Lung (tissue), 11 donors: ENCODE measurements at regions not wholly inside any gene's neighbourhood (a gene's known extent, or its start where the extent isn't known, plus 50 kb on each side); places are given as distances from the start of the nearest gene placed in this dataset.

Source experiments
- ATAC-seq: fragments of 200-7000 bp; cut with Tn5 transposase; one replicate; pipeline ENCODE4 v1.9.1; 2020; ENCODE audit warnings: moderate number of reproducible peaks; ENCODE audit not compliant: insufficient read depth, low FRiP score
- DNase-seq, 3 donors: peaks; one replicate each; pipeline ENCODE4 v3.0.0-alpha.2; 2013 to 2017
- H3K27ac ChIP-seq, 2 donors: one replicate each; pipeline ENCODE4 v1.5.1; 2013; ENCODE audit warnings: mild to moderate bottlenecking in 2 of 2, moderate library complexity in 2 of 2, control low read depth in 1 of 2, inconsistent platforms in 1 of 2, low read depth in 1 of 2, low read length in 1 of 2
- H3K27me3 ChIP-seq, 3 donors: one replicate each; pipeline ENCODE4 v1.5.1; 2013; ENCODE audit warnings: low read length in 2 of 3; ENCODE audit not compliant: control insufficient read depth in 3 of 3, insufficient read depth in 3 of 3
- H3K36me3 ChIP-seq, 4 donors: one replicate each; pipeline ENCODE4 v1.5.1; 2013; ENCODE audit warnings: low read length in 4 of 4, mild to moderate bottlenecking in 1 of 4, moderate library complexity in 1 of 4; ENCODE audit not compliant: control insufficient read depth in 4 of 4, insufficient read depth in 4 of 4
- H3K4me1 ChIP-seq, 5 donors: one replicate each; pipeline ENCODE4 v1.5.1; 2013; ENCODE audit warnings: low read length in 5 of 5, mild to moderate bottlenecking in 2 of 5, moderate library complexity in 1 of 5; ENCODE audit not compliant: control insufficient read depth in 5 of 5, insufficient read depth in 5 of 5
- H3K4me3 ChIP-seq: one replicate; pipeline ENCODE4 v1.5.1; 2013; ENCODE audit warnings: mild to moderate bottlenecking, control low read depth, moderate library complexity
- H3K9ac ChIP-seq, 2 donors: one replicate each; pipeline ENCODE4 v1.5.1; 2013; ENCODE audit warnings: low read length in 2 of 2, control low read depth in 1 of 2; ENCODE audit not compliant: insufficient read depth in 1 of 2
- H3K9me3 ChIP-seq, 4 donors: one replicate each; pipeline ENCODE4 v1.5.1; 2013; ENCODE audit warnings: low read length in 3 of 4, mild to moderate bottlenecking in 1 of 4, moderate library complexity in 1 of 4; ENCODE audit not compliant: control insufficient read depth in 4 of 4, insufficient read depth in 3 of 4
- WGBS, 2 donors: extraction: QIAGEN DNeasy Blood & Tissue Kit; methylation state at CpG; one replicate each; pipeline ENCODE4 v1.1.7; 2013; 5-methylcytosine and 5-hydroxymethylcytosine counted together
- TF ChIP-seq, protein P1 (sequence below): IDR thresholded peaks from 2 replicates; pipeline ENCODE4 v1.5.1; 2012; ENCODE audit warnings: mild to moderate bottlenecking; ENCODE audit errors: control extremely low read depth, extremely low read depth
- donor health status: control.
- donor health status: control.
- donor health status: Bipolar disorder and iron deficiency.
- donor health status: healthy.
- donor health status: DM: yes; HTN: yes; CAD: no.

DNA sequence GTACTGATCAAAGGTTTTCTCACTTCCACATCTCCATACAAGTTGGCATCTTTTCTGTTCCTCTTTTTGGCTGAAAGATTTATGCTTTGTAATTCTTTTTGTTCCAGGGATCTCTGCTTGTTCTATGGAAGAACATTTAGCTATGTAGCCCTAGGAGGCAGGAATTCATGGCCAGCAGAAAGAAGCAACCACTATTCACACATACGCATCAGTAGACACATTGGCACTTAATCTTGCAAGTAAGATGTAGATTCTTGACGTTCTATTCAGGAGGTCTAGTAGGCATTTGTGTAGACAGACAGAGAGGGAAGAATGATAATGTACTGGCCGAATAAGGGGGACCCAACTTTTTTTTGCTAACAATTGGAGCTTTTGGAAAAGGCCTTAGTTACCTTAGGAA, 336.0 kb downstream of the NUF2 start:
- H3K4me1 ChIP-seq = peaks cover 0 to 3% (median 0%) of the 10 kb centered on the region in 5 donors
- no peak for ATAC-seq

DNA sequence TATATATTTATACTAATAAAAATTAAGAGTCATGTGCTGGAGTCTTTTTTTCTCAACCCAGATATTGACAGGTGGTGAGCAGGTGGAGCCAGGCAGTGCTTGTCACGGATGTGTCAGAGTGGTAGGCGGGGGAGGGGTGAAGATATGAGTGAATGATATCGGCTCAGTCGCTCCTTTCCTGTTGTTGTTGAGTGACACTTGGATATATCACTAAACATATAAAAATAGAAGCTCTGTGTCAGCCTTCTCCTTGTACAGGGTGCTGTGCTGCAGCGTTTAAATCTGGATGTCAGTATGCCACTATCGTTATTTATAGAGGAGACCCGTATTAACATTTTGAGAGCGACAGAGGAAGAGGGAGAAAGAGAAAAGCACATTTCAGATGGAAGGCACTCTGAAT, 339.6 kb downstream of the NUF2 start:
- DNase-seq (no peak), ATAC-seq (no peak)
- WGBS, 2 donors = 76 to 91% methylated on average over 8 of the region's 8 CpGs
- Histone ChIP-seq H3K4me3 (no peak overlapping the region), H3K27me3 (no peaks in the 10 kb centered on the region), H3K27ac (no peak overlapping the region), H3K36me3 (no peaks in the 10 kb centered on the region), H3K9me3 (no peaks in the 10 kb centered on the region), H3K9ac (no peak overlapping the region), H3K4me1 (peaks cover 0 to 15% (median 0%) of the 10 kb centered on the region in 5 donors)
- TF ChIP-seq, protein P1, sequence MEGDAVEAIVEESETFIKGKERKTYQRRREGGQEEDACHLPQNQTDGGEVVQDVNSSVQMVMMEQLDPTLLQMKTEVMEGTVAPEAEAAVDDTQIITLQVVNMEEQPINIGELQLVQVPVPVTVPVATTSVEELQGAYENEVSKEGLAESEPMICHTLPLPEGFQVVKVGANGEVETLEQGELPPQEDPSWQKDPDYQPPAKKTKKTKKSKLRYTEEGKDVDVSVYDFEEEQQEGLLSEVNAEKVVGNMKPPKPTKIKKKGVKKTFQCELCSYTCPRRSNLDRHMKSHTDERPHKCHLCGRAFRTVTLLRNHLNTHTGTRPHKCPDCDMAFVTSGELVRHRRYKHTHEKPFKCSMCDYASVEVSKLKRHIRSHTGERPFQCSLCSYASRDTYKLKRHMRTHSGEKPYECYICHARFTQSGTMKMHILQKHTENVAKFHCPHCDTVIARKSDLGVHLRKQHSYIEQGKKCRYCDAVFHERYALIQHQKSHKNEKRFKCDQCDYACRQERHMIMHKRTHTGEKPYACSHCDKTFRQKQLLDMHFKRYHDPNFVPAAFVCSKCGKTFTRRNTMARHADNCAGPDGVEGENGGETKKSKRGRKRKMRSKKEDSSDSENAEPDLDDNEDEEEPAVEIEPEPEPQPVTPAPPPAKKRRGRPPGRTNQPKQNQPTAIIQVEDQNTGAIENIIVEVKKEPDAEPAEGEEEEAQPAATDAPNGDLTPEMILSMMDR = no peak

More for the DNA sequence above, 336.0 kb downstream of the NUF2 start:
- DNase-seq = no peak
- Histone ChIP-seq H3K9ac (no peak overlapping the region), H3K27me3 (no peaks in the 10 kb centered on the region), H3K9me3 (no peaks in the 10 kb centered on the region), H3K36me3 (no peaks in the 10 kb centered on the region), H3K4me3 (no peak overlapping the region), H3K27ac (no peak overlapping the region)
- TF ChIP-seq, protein P1 = no peak
- whole genome bisulfite sequencing, 2 donors = 79 to 88% methylated on average over 3 of the region's 3 CpGs

GRCh38 chr1:163664671-163665335, 343.0 kb downstream of the NUF2 start:
- 73 to 85% methylated on average over 6 of the region's 6 CpGs for WGBS, 2 donors
- H3K9me3 ChIP-seq = no peaks in the 10 kb centered on the region
- DNase-seq = peak; percentile 64 to 85 (median 82)
- peaks cover 0 to 15% (median 0%) of the 10 kb centered on the region in 5 donors for H3K4me1 ChIP-seq
- TF ChIP-seq, protein P1 = no peak
- no peak overlapping the region for H3K9ac ChIP-seq
- no peak for ATAC-seq
- no peak overlapping the region for H3K27ac ChIP-seq
- no peaks in the 10 kb centered on the region for H3K36me3 ChIP-seq
- no peak overlapping the region for H3K4me3 ChIP-seq
- H3K27me3 ChIP-seq = no peaks in the 10 kb centered on the region

- no peak for ATAC-seq
- Histone ChIP-seq H3K27ac (no peak overlapping the region), H3K9me3 (no peaks in the 10 kb centered on the region), H3K27me3 (no peaks in the 10 kb centered on the region), H3K4me1 (peaks cover 0 to 20% (median 0%) of the 10 kb centered on the region in 5 donors), H3K9ac (no peak overlapping the region), H3K4me3 (no peak overlapping the region), H3K36me3 (no peaks in the 10 kb centered on the region)
- TF ChIP-seq, protein P1 = no peak
- DNase-seq = peak in 1 of 3 donors; percentile 5
- WGBS, 2 donors = 73 to 80% methylated on average over 2 of the region's 2 CpGs
Measured at GRCh38 chr1:163668472-163668871, 346.7 kb downstream of the NUF2 start.
